WTC11 (cell line): ENCODE measurements at regions not wholly inside any gene's neighbourhood (a gene's known extent, or its start where the extent isn't known, plus 50 kb on each side); places are given as distances from the start of the nearest gene placed in this dataset.

Source experiments
- ATAC-seq: fragments of 200-7000 bp; cut with Tn5 transposase; 2 replicates; pipeline ENCODE4 v1.10.0; 2021; ENCODE audit warnings: mild to moderate bottlenecking, moderate library complexity
- CTCF ChIA-PET: fragments of 300-600 bp; sonication (Branson Sonifier 250); formaldehyde crosslinking; loops from one replicate; lab custom pipeline; 2021; ENCODE audit warnings: antibody characterized with exemption; lab: Charles Lee
- POLR2A ChIA-PET: fragments of 350-600 bp; sonication (Branson Sonifier 250); formaldehyde crosslinking; loops from one replicate; lab custom pipeline; 2021; ENCODE audit warnings: antibody characterized with exemption; lab: Charles Lee
- DNase-seq: peaks from one replicate; pipeline ENCODE4 v3.0.0; 2021; ENCODE audit warnings: low spot score
- H3K27ac Mint-ChIP-seq: 2 replicates; pipeline ENCODE4 v1.8.0; 2021; ENCODE audit warnings: mixed read lengths
- H3K27me3 Mint-ChIP-seq: 2 replicates; pipeline ENCODE4 v1.8.0; 2021; ENCODE audit warnings: low read depth, mild to moderate bottlenecking, moderate library complexity, mixed read lengths
- H3K36me3 Mint-ChIP-seq: 2 replicates; pipeline ENCODE4 v1.8.0; 2021; ENCODE audit warnings: mixed read lengths
- H3K4me1 Mint-ChIP-seq: 2 replicates; pipeline ENCODE4 v1.8.0; 2022; ENCODE audit warnings: mixed read lengths
- H3K4me3 Mint-ChIP-seq: 2 replicates; pipeline ENCODE4 v1.8.0; 2021; ENCODE audit warnings: mild to moderate bottlenecking, moderate library complexity, mixed read lengths
- H3K9me3 Mint-ChIP-seq: 2 replicates; pipeline ENCODE4 v1.8.0; 2021; ENCODE audit warnings: mixed read lengths
- E2F1 ChIP-seq: sonication (generic); formaldehyde crosslinking; IDR thresholded peaks from 2 replicates; pipeline ENCODE4 v1.8.0; 2022; ENCODE audit warnings: mild to moderate bottlenecking, missing genetic modification reagents
- ERG ChIP-seq: fragments of 250-450 bp; sonication (Bioruptor Pico); IDR thresholded peaks from 2 replicates; pipeline ENCODE4 v1.8.0; 2021; ENCODE audit warnings: mild to moderate bottlenecking
- ETV6 ChIP-seq: sonication (generic); formaldehyde crosslinking; IDR thresholded peaks from 2 replicates; pipeline ENCODE4 v1.8.1; 2022; ENCODE audit warnings: mild to moderate bottlenecking, missing genetic modification reagents
- FOXJ3 ChIP-seq: sonication (generic); formaldehyde crosslinking; IDR thresholded peaks from 2 replicates; pipeline ENCODE4 v1.9.0; 2021; ENCODE audit warnings: missing genetic modification reagents, mild to moderate bottlenecking, borderline replicate concordance
- GRHL2 ChIP-seq: fragments of 250-450 bp; sonication (Bioruptor Pico); IDR thresholded peaks from 2 replicates; pipeline ENCODE4 v1.8.0; 2022; ENCODE audit warnings: mild to moderate bottlenecking, moderate library complexity; ENCODE audit not compliant: insufficient replicate concordance, severe bottlenecking
- JAZF1 ChIP-seq: fragments of 250-450 bp; sonication (Bioruptor Pico); IDR thresholded peaks from 2 replicates; pipeline ENCODE4 v1.9.0; 2021; ENCODE audit warnings: moderate library complexity, mild to moderate bottlenecking, inconsistent platforms
- MAX ChIP-seq: sonication (generic); formaldehyde crosslinking; IDR thresholded peaks from 2 replicates; pipeline ENCODE4 v1.8.0; 2022; ENCODE audit warnings: mild to moderate bottlenecking, missing genetic modification reagents
- NFE2L1 ChIP-seq: sonication (generic); formaldehyde crosslinking; IDR thresholded peaks from 2 replicates; pipeline ENCODE4 v1.8.1; 2023; ENCODE audit warnings: missing genetic modification reagents
- NFYB ChIP-seq: sonication (generic); formaldehyde crosslinking; conservative IDR thresholded peaks from 2 replicates; pipeline ENCODE4 v1.8.0; 2022; ENCODE audit warnings: low read depth, missing genetic modification reagents
- NR1H2 ChIP-seq: sonication (generic); formaldehyde crosslinking; IDR thresholded peaks from 2 replicates; pipeline ENCODE4 v1.9.0; 2021; ENCODE audit warnings: mild to moderate bottlenecking, moderate library complexity, missing genetic modification reagents
- NR2C2 ChIP-seq: sonication (generic); formaldehyde crosslinking; IDR thresholded peaks from 2 replicates; pipeline ENCODE4 v1.8.0; 2022; ENCODE audit warnings: mild to moderate bottlenecking, missing genetic modification reagents
- SMAD3 ChIP-seq: sonication (generic); formaldehyde crosslinking; IDR thresholded peaks from 2 replicates; pipeline ENCODE4 v1.8.0; 2022; ENCODE audit warnings: missing genetic modification reagents, mild to moderate bottlenecking, borderline replicate concordance
- TP53 ChIP-seq: sonication (generic); formaldehyde crosslinking; IDR thresholded peaks from 2 replicates; pipeline ENCODE4 v1.8.1; 2023; ENCODE audit warnings: mild to moderate bottlenecking, missing genetic modification reagents
- USF1 ChIP-seq: sonication (generic); formaldehyde crosslinking; IDR thresholded peaks from 2 replicates; pipeline ENCODE4 v1.8.0; 2022; ENCODE audit warnings: mild to moderate bottlenecking, missing genetic modification reagents
- USF2 ChIP-seq: sonication (generic); formaldehyde crosslinking; IDR thresholded peaks from 2 replicates; pipeline ENCODE4 v1.8.1; 2023; ENCODE audit warnings: mild to moderate bottlenecking, missing genetic modification reagents, moderate library complexity
- ZBTB43 ChIP-seq: sonication (generic); formaldehyde crosslinking; IDR thresholded peaks from 2 replicates; pipeline ENCODE4 v1.8.1; 2023; ENCODE audit warnings: mild to moderate bottlenecking, missing genetic modification reagents
- ZNF425 ChIP-seq: fragments of 250-450 bp; sonication (Bioruptor Pico); conservative IDR thresholded peaks from 2 replicates; pipeline ENCODE4 v1.9.0; 2021; ENCODE audit warnings: mild to moderate bottlenecking

- no peak for TF ChIP-seq USF2 (CRISPR knock-in tag)
- no peak for TF ChIP-seq TP53 (CRISPR knock-in tag)
These were observed 167.7 kb downstream of the ZNF486 start (continued) for GRCh38 chr19:20334760-20335159.

- H3K4me3 Mint-ChIP-seq = no peak overlapping the region
- peaks cover 3% of the 10 kb centered on the region; the same call in 1 of the 2 replicates for H3K36me3 Mint-ChIP-seq
- TF ChIP-seq NR1H2 (CRISPR knock-in tag) = no peak
- no peak for TF ChIP-seq FOXJ3 (CRISPR knock-in tag)
- TF ChIP-seq JAZF1 = no peak
- no peak for TF ChIP-seq NFYB (CRISPR knock-in tag)
- no peak for TF ChIP-seq NFE2L1 (CRISPR knock-in tag)
- no peak for TF ChIP-seq GRHL2 (CRISPR knock-in tag)
- TF ChIP-seq ZNF425 (CRISPR knock-in tag) = no peak
- TF ChIP-seq MAX (CRISPR knock-in tag) = no peak
- TF ChIP-seq USF1 (CRISPR knock-in tag) = no peak
- TF ChIP-seq SMAD3 (CRISPR knock-in tag) = no peak
- no peak for DNase-seq
- no peak for ATAC-seq
- ChIA-PET CTCF (no interaction called here), POLR2A (no interaction called here)
- no peaks in the 10 kb centered on the region for H3K27me3 Mint-ChIP-seq
- H3K27ac Mint-ChIP-seq = no peak overlapping the region
- peaks cover 7% of the 10 kb centered on the region for H3K9me3 Mint-ChIP-seq
- H3K4me1 Mint-ChIP-seq = no peaks in the 10 kb centered on the region
These were observed 166.5 kb downstream of the ZNF486 start for GRCh38 chr19:20333508-20333907.

GRCh38 chr19:20325151-20325550, 158.1 kb downstream of the ZNF486 start:
- TF ChIP-seq ZBTB43 (CRISPR knock-in tag) = no peak
- TF ChIP-seq NR2C2 = no peak
- TF ChIP-seq E2F1 (CRISPR knock-in tag) = no peak
- no peak for TF ChIP-seq ERG (CRISPR knock-in tag)
- no peak for TF ChIP-seq ETV6 (CRISPR knock-in tag)
- Mint-ChIP-seq H3K27me3 (no peaks in the 10 kb centered on the region), H3K9me3 (peaks cover 9% of the 10 kb centered on the region), H3K27ac (no peak overlapping the region), H3K36me3 (no peaks in the 10 kb centered on the region), H3K4me3 (no peak overlapping the region), H3K4me1 (peaks cover 12% of the 10 kb centered on the region)
- CTCF ChIA-PET = interaction anchor here (0.6 to 1.4 kb wide), 2 partner anchors 36 to 353 kb away, joined by 4 to 5 read pairs; no protein-coding TSS in a partner anchor
- POLR2A ChIA-PET = interaction anchor here (0.6 kb wide), 1 partner anchor 237 kb away, joined by 4 read pairs; no protein-coding TSS in a partner anchor
- no peak for DNase-seq
- ATAC-seq = no peak
